Natural killer cell treated with Interleukin-12 subunit alpha and Interleukin-12 subunit beta and Interleukin-15 and Interleukin-18, amount 100 ng/mL, for 72 hours (primary cell): ENCODE measurements at regions not wholly inside any gene's neighbourhood (a gene's known extent, or its start where the extent isn't known, plus 50 kb on each side); places are given as distances from the start of the nearest gene placed in this dataset.

ENCODE experiments used
- ATAC-seq, 2 donors: fragments of 150-1000 bp; cut with Tn5 transposase in 1 of 2; sonication (Bioruptor Pico), chemical (Tn5 transposase) in 1 of 2; 2 replicates each; pipeline ENCODE4 v1.10.0; 2021
- DNase-seq: peaks from one replicate; pipeline ENCODE4 v3.0.0; 2022; ENCODE audit warnings: low spot score
- H3K27ac Mint-ChIP-seq, 2 donors: 1 replicate in 1 of 2; 2 replicates in 1 of 2; pipeline ENCODE4 v1.8.0; 2022; ENCODE audit warnings: mixed read lengths in 2 of 2, mild to moderate bottlenecking in 1 of 2, moderate library complexity in 1 of 2
- H3K27me3 Mint-ChIP-seq, 2 donors: 1 replicate in 1 of 2; 2 replicates in 1 of 2; pipeline ENCODE4 v1.8.0; 2022; ENCODE audit warnings: mixed read lengths in 2 of 2
- H3K36me3 Mint-ChIP-seq: one replicate; pipeline ENCODE4 v1.8.0; 2022; ENCODE audit warnings: mixed read lengths
- H3K4me1 Mint-ChIP-seq, 2 donors: 1 replicate in 1 of 2; 2 replicates in 1 of 2; pipeline ENCODE4 v1.8.0; 2022; ENCODE audit warnings: low read depth in 2 of 2, mixed read lengths in 2 of 2, mild to moderate bottlenecking in 1 of 2
- H3K4me3 Mint-ChIP-seq: one replicate; pipeline ENCODE4 v1.8.0; 2022; ENCODE audit warnings: mixed read lengths
- H3K9me3 Mint-ChIP-seq: 2 replicates; pipeline ENCODE4 v1.8.0; 2022; ENCODE audit warnings: mixed read lengths

DNA sequence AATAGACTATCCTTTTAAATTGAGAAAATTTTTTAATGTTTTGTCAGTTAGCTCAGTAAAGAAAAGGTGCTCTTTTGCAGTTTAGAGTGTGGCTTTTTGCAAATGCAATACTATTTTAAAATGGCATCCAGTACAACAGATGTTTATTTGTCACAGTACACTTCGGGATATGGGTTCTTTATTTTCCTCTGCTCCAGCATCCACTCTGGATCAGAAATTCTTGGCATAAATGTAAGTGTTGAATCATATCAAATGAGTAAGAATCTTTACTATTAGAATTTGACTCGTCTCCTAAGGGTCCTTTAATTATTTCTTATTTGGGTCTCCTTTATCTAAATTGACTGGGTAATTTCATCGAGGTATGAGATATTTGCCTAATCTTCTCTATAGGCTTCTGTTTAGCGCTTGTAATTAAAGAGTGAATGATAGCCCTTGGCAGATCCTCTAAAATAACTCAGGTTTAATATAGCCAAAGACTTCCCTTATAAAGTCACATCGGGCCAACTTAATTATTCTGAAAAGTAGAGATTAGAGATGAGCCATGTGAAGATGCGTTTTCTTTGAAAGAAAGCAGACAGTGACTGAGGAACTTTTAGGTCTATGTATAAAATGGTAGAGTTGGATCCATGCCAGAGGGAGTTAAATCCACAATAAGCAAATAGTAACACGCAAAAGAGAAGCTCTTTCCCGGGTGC is 132.7 kb downstream of the CASP12 start:
- H3K4me3 Mint-ChIP-seq = peak overlapping the region; percentile 54
- ATAC-seq = no peak
- H3K36me3 Mint-ChIP-seq = peaks cover 6% of the 10 kb centered on the region
- H3K4me1 Mint-ChIP-seq = peaks cover 11 to 16% of the 10 kb centered on the region in 2 donors
- peaks cover 2% of the 10 kb centered on the region for H3K9me3 Mint-ChIP-seq
- peak overlapping the region; percentile 37 to 72 for H3K27ac Mint-ChIP-seq
- no peaks in the 10 kb centered on the region for H3K27me3 Mint-ChIP-seq
- no peak for DNase-seq

DNA sequence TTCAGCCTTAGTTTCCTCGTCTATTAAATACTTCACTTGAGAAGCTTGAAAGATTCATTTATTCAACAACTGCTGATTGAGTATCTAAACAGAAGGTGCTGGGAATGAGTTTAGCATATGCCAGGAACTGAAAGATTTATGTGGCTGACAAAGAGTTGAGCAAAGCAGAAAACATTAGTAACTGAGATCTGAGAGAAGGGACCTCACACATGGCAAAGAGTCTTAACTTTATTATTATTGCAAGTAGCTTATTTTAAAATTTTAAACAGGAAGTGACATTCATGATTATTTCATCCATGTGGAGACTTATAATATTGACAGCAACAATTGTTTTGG is 133.6 kb downstream of the CASP12 start:
- peak overlapping the region; percentile 54 for H3K4me3 Mint-ChIP-seq
- peaks cover 15% of the 10 kb centered on the region for H3K36me3 Mint-ChIP-seq
- H3K9me3 Mint-ChIP-seq = peaks cover 2% of the 10 kb centered on the region
- ATAC-seq = peak in 1 of 2 donors; percentile 70
- H3K27ac Mint-ChIP-seq = peak overlapping the region; percentile 37 to 72
- no peaks in the 10 kb centered on the region for H3K27me3 Mint-ChIP-seq
- no peak for DNase-seq
- peaks cover 11 to 16% of the 10 kb centered on the region in 2 donors for H3K4me1 Mint-ChIP-seq

DNA sequence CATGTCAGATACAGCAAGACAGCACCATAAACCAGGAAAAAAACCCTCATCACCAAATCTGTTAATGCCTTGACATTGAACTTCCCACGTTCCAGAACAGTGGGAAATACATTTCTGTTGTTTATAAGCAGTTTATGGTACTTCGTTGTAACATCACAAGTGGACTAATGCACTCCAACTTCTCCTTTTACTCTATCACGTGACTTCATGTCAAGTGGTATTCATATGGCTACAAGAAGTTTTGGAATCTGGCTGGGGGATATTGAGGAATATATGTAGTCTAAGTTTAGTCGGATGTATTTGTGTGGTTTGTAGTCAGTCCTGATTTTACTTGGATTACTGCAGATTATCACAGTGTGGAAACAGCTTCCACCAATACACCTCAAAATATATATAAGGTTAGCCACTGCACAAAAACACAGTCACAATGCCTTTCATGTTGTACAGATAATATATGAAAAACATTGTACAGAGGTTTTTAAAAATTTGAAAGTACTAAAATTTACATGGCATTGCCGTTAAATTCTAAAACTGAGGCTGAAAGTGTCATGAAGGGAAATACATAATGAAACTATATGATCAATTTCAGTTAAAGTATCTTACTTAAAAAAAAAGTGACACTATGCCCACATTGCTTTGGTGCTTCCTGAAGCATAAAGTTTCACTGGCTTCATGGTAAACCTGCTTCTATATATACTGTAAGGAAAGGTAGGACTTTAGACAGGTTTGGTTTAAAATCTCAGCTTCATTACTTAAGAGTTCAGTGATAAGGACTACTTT is 134.1 kb downstream of the CASP12 start:
- Mint-ChIP-seq H3K9me3 (peaks cover 6% of the 10 kb centered on the region), H3K4me3 (peak overlapping the region; percentile 54), H3K4me1 (peaks cover 11 to 16% of the 10 kb centered on the region in 2 donors), H3K27me3 (no peaks in the 10 kb centered on the region), H3K27ac (peak overlapping the region; percentile 37 to 72), H3K36me3 (peaks cover 17% of the 10 kb centered on the region)
- DNase-seq (no peak), ATAC-seq (peak; percentile 60 to 81)

DNA sequence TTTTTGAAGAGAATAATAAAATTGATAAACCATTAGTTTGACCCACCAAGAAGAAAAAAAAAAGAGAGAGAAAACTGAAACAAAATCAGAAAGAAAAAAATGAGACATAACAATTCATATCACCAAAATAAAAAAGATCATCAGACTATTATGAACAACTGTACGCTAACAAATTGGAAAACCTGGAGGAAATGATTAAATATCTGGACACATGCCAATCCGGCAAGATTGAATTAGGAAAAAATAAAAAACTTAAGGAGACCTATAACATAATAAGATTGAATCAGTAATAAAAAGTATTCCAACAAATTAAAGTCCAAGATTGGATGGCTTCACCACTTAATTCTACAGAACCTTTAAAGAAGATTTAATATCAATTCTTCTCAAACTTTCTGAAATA is 136.7 kb downstream of the CASP12 start:
- H3K27me3 Mint-ChIP-seq = no peaks in the 10 kb centered on the region

DNA sequence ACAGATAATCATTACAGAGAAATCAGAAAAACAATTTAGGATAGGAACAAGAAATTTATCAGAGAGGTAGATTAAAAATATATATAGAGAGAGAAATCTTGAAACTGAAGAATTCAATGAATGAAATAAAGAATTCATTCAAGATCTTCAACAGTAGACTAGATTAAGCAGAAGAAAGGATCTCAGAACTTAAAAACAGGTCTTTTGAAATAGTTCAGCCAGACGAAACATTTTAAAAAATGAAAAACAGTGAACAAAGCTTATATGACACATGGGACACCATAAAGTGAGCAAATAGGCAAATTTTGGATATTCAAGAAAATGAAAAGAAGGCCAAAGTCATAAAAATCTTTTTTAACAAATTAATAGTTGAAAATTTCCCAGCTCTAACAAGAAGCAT is 138.8 kb downstream of the CASP12 start:
- DNase-seq (no peak), ATAC-seq (no peak)
- Mint-ChIP-seq H3K4me1 (peaks cover 7 to 9% of the 10 kb centered on the region in 2 donors), H3K4me3 (no peak overlapping the region), H3K27ac (no peak overlapping the region), H3K27me3 (no peaks in the 10 kb centered on the region), H3K36me3 (peaks cover 17% of the 10 kb centered on the region), H3K9me3 (peaks cover 10% of the 10 kb centered on the region)

More for the DNA sequence above, 136.7 kb downstream of the CASP12 start:
- H3K36me3 Mint-ChIP-seq = peaks cover 17% of the 10 kb centered on the region
- H3K4me3 Mint-ChIP-seq = no peak overlapping the region
- peaks cover 10% of the 10 kb centered on the region for H3K9me3 Mint-ChIP-seq
- H3K27ac Mint-ChIP-seq = no peak overlapping the region
- no peak for DNase-seq
- ATAC-seq = no peak
- H3K4me1 Mint-ChIP-seq = peaks cover 11 to 16% of the 10 kb centered on the region in 2 donors

DNA sequence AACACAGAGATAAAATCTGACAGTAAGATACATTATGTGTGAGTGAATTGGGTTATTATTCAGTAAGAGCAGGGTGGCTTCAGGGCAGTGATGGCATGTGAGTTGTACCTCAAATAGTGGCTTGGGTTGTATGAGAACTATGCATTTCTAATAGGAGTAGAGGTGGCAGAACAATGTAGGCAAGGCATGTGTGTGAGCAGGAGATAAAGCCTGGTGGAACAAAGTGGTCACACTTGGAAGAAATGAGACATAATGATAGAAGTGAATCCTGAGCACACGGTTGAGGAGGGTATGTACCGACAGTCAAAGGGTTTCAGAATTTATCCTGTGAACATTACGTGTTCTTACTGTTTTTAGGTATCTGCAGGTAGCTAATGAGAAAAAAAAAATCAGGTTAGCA is 159.3 kb downstream of the CASP12 start:
- ATAC-seq (no peak), DNase-seq (no peak)
- Mint-ChIP-seq H3K27me3 (no peaks in the 10 kb centered on the region), H3K36me3 (peaks cover 6% of the 10 kb centered on the region), H3K4me1 (peaks cover 10 to 26% of the 10 kb centered on the region in 2 donors), H3K27ac (no peak overlapping the region), H3K9me3 (peaks cover 3% of the 10 kb centered on the region), H3K4me3 (no peak overlapping the region)

DNA sequence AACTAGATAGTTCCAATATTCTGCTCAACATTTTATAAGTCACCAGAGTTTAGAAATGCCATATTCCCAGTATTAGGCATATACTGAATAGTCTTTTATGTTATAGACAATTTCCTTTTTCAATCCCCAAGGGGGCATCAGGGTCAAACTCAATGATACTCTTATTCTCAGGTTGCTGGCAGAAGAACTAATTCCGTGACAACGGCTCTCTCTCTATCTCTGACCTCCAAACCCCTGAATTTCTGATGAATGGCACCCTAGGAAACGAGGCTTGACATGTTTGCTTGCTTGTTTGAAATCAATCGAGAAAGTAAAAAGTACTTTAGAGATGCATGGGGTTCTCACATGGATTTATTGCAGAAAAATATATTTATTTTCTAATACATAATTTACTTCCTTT is 160.1 kb downstream of the CASP12 start:
- H3K4me3 Mint-ChIP-seq = no peak overlapping the region
- H3K36me3 Mint-ChIP-seq = peaks cover 6% of the 10 kb centered on the region
- no peak overlapping the region for H3K27ac Mint-ChIP-seq
- H3K9me3 Mint-ChIP-seq = peaks cover 3% of the 10 kb centered on the region
- DNase-seq (no peak), ATAC-seq (no peak)
- peaks cover 10 to 26% of the 10 kb centered on the region in 2 donors for H3K4me1 Mint-ChIP-seq
- H3K27me3 Mint-ChIP-seq = no peaks in the 10 kb centered on the region

DNA sequence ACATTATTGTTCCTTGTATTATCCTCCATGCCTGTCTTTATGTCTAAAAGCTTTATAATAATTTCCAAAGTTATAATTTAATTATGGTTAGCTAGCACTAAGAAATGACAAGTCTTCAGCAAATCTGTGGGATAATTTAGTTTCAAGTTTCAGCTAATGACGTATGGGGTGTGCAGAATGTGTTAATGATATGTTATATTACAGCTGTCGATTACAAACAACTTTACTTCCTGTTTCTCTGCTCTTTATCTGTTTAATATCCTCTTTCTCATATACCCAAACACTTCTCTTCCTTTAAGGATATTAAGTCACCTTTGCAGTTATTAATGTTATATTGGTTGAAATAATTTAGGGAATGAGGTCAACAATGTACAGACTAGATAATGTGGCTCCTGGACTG is 161.8 kb downstream of the CASP12 start:
- peak overlapping the region; percentile 55 to 61 for H3K27ac Mint-ChIP-seq
- peak overlapping the region; percentile 56 for H3K4me3 Mint-ChIP-seq
- peaks cover 22 to 38% of the 10 kb centered on the region in 2 donors for H3K4me1 Mint-ChIP-seq
- peaks cover 6% of the 10 kb centered on the region for H3K36me3 Mint-ChIP-seq
- DNase-seq = no peak
- H3K9me3 Mint-ChIP-seq = peaks cover 3% of the 10 kb centered on the region
- no peaks in the 10 kb centered on the region for H3K27me3 Mint-ChIP-seq
- ATAC-seq = no peak

DNA sequence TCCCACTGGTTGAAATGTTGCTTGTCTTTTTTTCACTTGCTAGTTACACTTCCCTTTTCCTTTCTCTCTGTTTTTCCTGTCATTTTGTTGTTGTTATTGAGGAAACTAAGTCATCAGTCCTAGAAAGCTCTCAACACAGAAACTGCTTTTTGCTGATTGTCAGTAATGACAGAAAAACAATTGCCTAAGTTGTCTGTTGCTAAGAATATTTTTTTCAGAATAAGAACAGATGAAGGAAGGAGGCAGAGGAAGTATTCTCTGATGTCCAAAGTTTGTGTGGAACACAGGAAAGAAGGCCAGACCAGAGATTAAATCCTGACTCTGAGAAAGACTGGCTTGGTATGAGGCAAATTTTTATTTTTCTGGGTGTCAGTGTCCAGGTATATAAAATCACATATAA is 163.3 kb downstream of the CASP12 start:
- no peaks in the 10 kb centered on the region for H3K27me3 Mint-ChIP-seq
- H3K36me3 Mint-ChIP-seq = peaks cover 6% of the 10 kb centered on the region
- peaks cover 26 to 49% of the 10 kb centered on the region in 2 donors for H3K4me1 Mint-ChIP-seq
- no peak for ATAC-seq
- H3K27ac Mint-ChIP-seq = peak overlapping the region in 1 of 2 donors; percentile 6
- H3K4me3 Mint-ChIP-seq = no peak overlapping the region
- peaks cover 3% of the 10 kb centered on the region for H3K9me3 Mint-ChIP-seq
- DNase-seq = no peak

DNA sequence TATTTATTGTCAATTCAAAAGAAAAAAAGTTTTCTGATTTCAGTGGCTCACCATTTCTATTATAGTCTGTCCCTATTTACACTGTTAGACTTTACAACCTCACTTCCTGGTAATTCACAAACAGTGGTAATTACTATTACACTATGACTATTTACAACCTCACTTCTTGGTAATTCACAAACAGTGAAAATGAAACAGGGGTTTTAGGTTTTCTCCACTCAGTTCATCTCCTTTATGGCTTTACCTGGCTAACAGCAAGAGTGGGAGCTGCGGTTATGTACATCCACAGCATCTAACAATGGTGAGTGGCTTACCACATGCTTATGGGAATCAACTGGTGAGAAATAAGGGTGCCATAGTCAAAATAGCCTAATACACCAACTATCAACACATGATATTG is 166.4 kb downstream of the CASP12 start:
- peak overlapping the region; percentile 80 to 86 for H3K27ac Mint-ChIP-seq
- peaks cover 5% of the 10 kb centered on the region for H3K36me3 Mint-ChIP-seq
- H3K4me1 Mint-ChIP-seq = peaks cover 30 to 46% of the 10 kb centered on the region in 2 donors
- DNase-seq (peak; percentile 61), ATAC-seq (peak; percentile 84 to 95)
- no peaks in the 10 kb centered on the region for H3K27me3 Mint-ChIP-seq
- H3K4me3 Mint-ChIP-seq = peak overlapping the region; percentile 66
- no peaks in the 10 kb centered on the region for H3K9me3 Mint-ChIP-seq

DNA sequence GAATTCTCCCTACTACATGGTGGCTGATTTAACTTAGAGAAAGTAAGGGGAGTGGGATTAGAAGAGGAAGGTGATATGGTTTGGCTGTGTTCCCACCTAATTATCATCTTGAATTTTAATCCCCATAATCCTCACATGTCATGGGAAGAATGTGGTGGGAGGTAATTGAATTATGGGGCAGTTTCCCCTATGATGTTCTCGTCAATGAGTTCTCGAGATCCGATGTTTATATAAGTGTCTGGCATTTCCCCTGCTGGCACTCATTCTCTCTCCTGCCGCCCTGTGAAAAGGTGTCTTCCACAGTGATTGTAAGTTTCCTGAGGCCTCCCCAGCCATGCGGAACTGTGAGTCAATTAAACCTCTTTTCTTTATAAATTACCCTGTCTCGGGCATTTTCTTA is 169.3 kb downstream of the CASP12 start:
- H3K27me3 Mint-ChIP-seq = no peaks in the 10 kb centered on the region

DNA sequence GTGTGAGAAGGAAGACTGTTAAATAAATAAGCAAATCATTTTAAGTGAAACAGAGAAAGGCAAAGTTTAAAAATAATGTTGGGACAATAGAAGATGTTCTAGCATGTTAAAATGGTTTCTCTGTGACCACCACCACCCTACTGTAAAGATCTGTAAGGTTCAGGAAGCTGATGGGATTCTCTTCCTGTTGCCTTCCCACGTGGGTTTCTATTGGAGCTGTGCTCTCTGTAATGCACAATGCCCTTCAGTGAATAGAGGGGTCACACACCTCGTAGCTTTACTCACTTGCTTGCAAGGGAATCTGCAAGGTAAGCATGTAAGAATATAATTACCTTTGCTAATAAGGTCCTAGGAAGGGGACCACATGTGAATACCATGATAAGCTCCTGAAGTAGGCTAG is 170.5 kb downstream of the CASP12 start:
- no peak for ATAC-seq
- no peak for DNase-seq
- H3K36me3 Mint-ChIP-seq = peaks cover 13% of the 10 kb centered on the region
- H3K4me1 Mint-ChIP-seq = peaks cover 23 to 31% of the 10 kb centered on the region in 2 donors
- H3K27me3 Mint-ChIP-seq = no peaks in the 10 kb centered on the region
- H3K27ac Mint-ChIP-seq = peak overlapping the region in 1 of 2 donors; percentile 78
- no peak overlapping the region for H3K4me3 Mint-ChIP-seq
- H3K9me3 Mint-ChIP-seq = no peaks in the 10 kb centered on the region

More for the DNA sequence above, 169.3 kb downstream of the CASP12 start:
- ATAC-seq = no peak
- peaks cover 5% of the 10 kb centered on the region for H3K36me3 Mint-ChIP-seq
- H3K9me3 Mint-ChIP-seq = no peaks in the 10 kb centered on the region
- H3K4me3 Mint-ChIP-seq = no peak overlapping the region
- H3K27ac Mint-ChIP-seq = no peak overlapping the region
- no peak for DNase-seq
- peaks cover 23 to 31% of the 10 kb centered on the region in 2 donors for H3K4me1 Mint-ChIP-seq

DNA sequence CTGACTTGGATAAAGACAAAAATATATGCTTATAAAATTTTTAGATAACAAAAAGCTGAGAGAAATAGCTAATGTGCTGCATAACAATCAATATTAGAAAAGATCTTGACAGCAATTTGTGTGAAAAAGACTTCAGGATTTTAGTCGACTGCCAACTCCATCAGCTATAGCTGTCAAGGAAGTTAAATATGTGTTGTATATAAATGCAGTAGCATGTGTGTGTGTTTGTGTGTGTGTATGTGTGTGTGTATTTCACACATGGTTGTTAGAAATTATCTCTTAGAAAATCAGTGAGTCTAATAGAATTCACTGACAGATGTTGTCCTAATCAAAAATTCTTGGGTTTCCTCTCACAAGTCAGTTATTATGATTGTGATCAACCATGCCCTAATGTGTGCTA is 171.2 kb downstream of the CASP12 start:
- Mint-ChIP-seq H3K36me3 (peaks cover 14% of the 10 kb centered on the region), H3K27ac (peak overlapping the region in 1 of 2 donors; percentile 78), H3K27me3 (no peaks in the 10 kb centered on the region), H3K9me3 (no peaks in the 10 kb centered on the region), H3K4me1 (peaks cover 17 to 25% of the 10 kb centered on the region in 2 donors), H3K4me3 (no peak overlapping the region)
- DNase-seq (no peak), ATAC-seq (no peak)

DNA sequence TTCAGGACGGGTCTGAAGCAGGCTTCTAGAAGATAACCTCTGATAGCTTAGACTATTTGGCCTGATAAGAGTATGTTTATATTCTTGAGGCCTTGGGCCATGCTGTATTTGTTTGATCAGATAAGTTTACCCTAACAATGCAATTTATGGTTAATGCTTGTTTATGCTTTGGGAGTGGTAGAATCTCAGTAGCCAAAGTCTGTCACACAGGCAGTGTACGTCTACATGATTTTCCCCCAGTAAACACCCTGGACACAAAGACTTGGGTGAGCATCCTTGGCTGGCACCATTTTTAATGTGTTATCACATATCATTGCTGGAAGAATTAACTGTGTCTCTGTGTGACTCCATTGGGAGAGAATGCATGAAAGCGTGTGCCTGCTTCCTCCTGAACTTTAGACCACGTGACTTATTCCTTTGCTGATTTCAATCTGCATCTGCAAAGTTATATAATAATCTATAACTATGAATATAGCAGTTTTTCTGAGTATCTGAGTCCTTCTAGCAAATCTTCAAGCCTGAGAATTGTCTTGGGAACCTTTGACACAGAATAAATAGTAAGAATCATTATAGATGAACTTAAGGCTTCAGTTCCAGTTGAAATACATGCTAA is 172.4 kb downstream of the CASP12 start:
- Mint-ChIP-seq H3K27ac (no peak overlapping the region), H3K4me1 (peaks cover 10 to 17% of the 10 kb centered on the region in 2 donors), H3K36me3 (peaks cover 14% of the 10 kb centered on the region), H3K4me3 (no peak overlapping the region), H3K9me3 (peaks cover 3% of the 10 kb centered on the region), H3K27me3 (no peaks in the 10 kb centered on the region)
- no peak for DNase-seq
- no peak for ATAC-seq
